HepG2 (cell line): ENCODE measurements at regions not wholly inside any gene's neighbourhood (a gene's known extent, or its start where the extent isn't known, plus 50 kb on each side); places are given as distances from the start of the nearest gene placed in this dataset.

Experiments
- BHLHE40 ChIP-seq: IDR thresholded peaks from 2 replicates; pipeline ENCODE4 v1.6.1; 2011; ENCODE audit warnings: low read length, improper control_type of control experiment
- FOXM1 ChIP-seq: sonication (generic); formaldehyde crosslinking; IDR thresholded peaks from 2 replicates; pipeline ENCODE4 v1.5.0; 2020; ENCODE audit warnings: missing genetic modification reagents
- HMG20A ChIP-seq: IDR thresholded peaks from 2 replicates; pipeline ENCODE4 v1.6.1; 2016; ENCODE audit warnings: borderline replicate concordance
- HNRNPL ChIP-seq: fragments of 200-400 bp; formaldehyde crosslinking; IDR thresholded peaks from 2 replicates; pipeline ENCODE4 v1.6.1; 2017; ENCODE audit warnings: mild to moderate bottlenecking, low read depth, low read length
- JUNB ChIP-seq: sonication (generic); formaldehyde crosslinking; IDR thresholded peaks from 2 replicates; pipeline ENCODE4 v1.8.0; 2022; ENCODE audit warnings: missing genetic modification reagents, mild to moderate bottlenecking, borderline replicate concordance
- KDM2A ChIP-seq: sonication (generic); formaldehyde crosslinking; IDR thresholded peaks from 2 replicates; pipeline ENCODE4 v1.4.0; 2020; ENCODE audit warnings: low read depth, missing genetic modification reagents, borderline replicate concordance
- KLF11 ChIP-seq: IDR thresholded peaks from 2 replicates; pipeline ENCODE4 v1.6.1; 2016; ENCODE audit warnings: missing compliant biosample characterization
- MATR3 ChIP-seq: sonication (generic); formaldehyde crosslinking; IDR thresholded peaks from 2 replicates; pipeline ENCODE4 v1.4.0; 2020; ENCODE audit warnings: missing genetic modification reagents
- MAZ ChIP-seq, 2 experiments: sonication (generic) in 1 of 2; formaldehyde crosslinking in 1 of 2; IDR thresholded peaks; 2 replicates each; pipeline versions ENCODE4 v1.5.0 to v1.6.1; 2012 to 2020; ENCODE audit warnings: low read depth in 2 of 2, mild to moderate bottlenecking in 2 of 2, borderline replicate concordance in 1 of 2, improper control_type of control experiment in 1 of 2, low read length in 1 of 2, missing genetic modification reagents in 1 of 2, moderate library complexity in 1 of 2
- MXD4 ChIP-seq: IDR thresholded peaks from 2 replicates; pipeline ENCODE4 v1.6.1; 2016; ENCODE audit warnings: mild to moderate bottlenecking, missing biosample characterization, missing genetic modification reagents
- NCOR1 ChIP-seq: fragments of 200-600 bp; sonication (generic); IDR thresholded peaks from 2 replicates; pipeline ENCODE4 v1.7.0; 2017; ENCODE audit warnings: antibody characterized with exemption, low read length, borderline replicate concordance
- PCBP2 ChIP-seq: fragments of 200-400 bp; formaldehyde crosslinking; optimal IDR thresholded peaks from 2 replicates; pipeline ENCODE3; 2018; ENCODE audit warnings: low read length, low read depth; ENCODE audit not compliant: poor library complexity, severe bottlenecking
- RFX1 ChIP-seq: fragments of 450-650 bp; IDR thresholded peaks from 2 replicates; pipeline ENCODE4 v1.6.1; 2017
- RORA ChIP-seq: sonication (generic); formaldehyde crosslinking; IDR thresholded peaks from 2 replicates; pipeline ENCODE4 v1.5.0; 2020; ENCODE audit warnings: mild to moderate bottlenecking, missing genetic modification reagents, moderate library complexity
- SPEN ChIP-seq: sonication (generic); formaldehyde crosslinking; IDR thresholded peaks from 2 replicates; pipeline ENCODE4 v1.5.1; 2020; ENCODE audit warnings: low read depth, mild to moderate bottlenecking, missing genetic modification reagents
- TGIF2 ChIP-seq: IDR thresholded peaks from 2 replicates; pipeline ENCODE4 v1.6.1; 2016; ENCODE audit warnings: control low read depth, missing compliant biosample characterization
- YEATS4 ChIP-seq: sonication (generic); formaldehyde crosslinking; IDR thresholded peaks from 2 replicates; pipeline ENCODE4 v1.4.0; 2020; ENCODE audit warnings: missing genetic modification reagents, borderline replicate concordance
- ZNF263 ChIP-seq: sonication (generic); formaldehyde crosslinking; IDR thresholded peaks from 2 replicates; pipeline ENCODE4 v1.4.0; 2020; ENCODE audit warnings: missing genetic modification reagents
- ZNF496 ChIP-seq: sonication (generic); formaldehyde crosslinking; IDR thresholded peaks from 2 replicates; pipeline ENCODE4 v1.8.1; 2023; ENCODE audit warnings: mild to moderate bottlenecking, moderate library complexity, missing genetic modification reagents; ENCODE audit not compliant: insufficient replicate concordance
- ZNF549 ChIP-seq: sonication (generic); formaldehyde crosslinking; IDR thresholded peaks from 2 replicates; pipeline ENCODE4 v1.5.0; 2020; ENCODE audit warnings: missing genetic modification reagents
- ZNF562 ChIP-seq: sonication (generic); formaldehyde crosslinking; IDR thresholded peaks from 2 replicates; pipeline ENCODE4 v1.8.0; 2022; ENCODE audit warnings: missing genetic modification reagents, borderline replicate concordance
- ZNF607 ChIP-seq: sonication (generic); formaldehyde crosslinking; IDR thresholded peaks from 2 replicates; pipeline ENCODE4 v1.5.1; 2020; ENCODE audit warnings: missing genetic modification reagents, mild to moderate bottlenecking, borderline replicate concordance
- ZNF710 ChIP-seq: sonication (generic); formaldehyde crosslinking; IDR thresholded peaks from 2 replicates; pipeline ENCODE4 v1.5.0; 2020; ENCODE audit warnings: mild to moderate bottlenecking, missing genetic modification reagents, borderline replicate concordance
- TF ChIP-seq, protein P1 (sequence below): sonication (generic); formaldehyde crosslinking; IDR thresholded peaks from 2 replicates; pipeline ENCODE4 v1.5.0; 2020; ENCODE audit warnings: missing genetic modification reagents
- TF ChIP-seq, protein P2 (sequence below), 2 experiments: IDR thresholded peaks; 2 replicates each; pipeline ENCODE4 v1.6.1; 2011 to 2012; ENCODE audit warnings: low read length in 2 of 2, borderline replicate concordance in 1 of 2, low read depth in 1 of 2, mild to moderate bottlenecking in 1 of 2, moderate library complexity in 1 of 2

GRCh38 chr6:139480356-139481165 is 106.1 kb upstream of the CITED2 start (continued):
- TF ChIP-seq TGIF2 (no peak), KLF11 (CRISPR knock-in tag) (no peak), YEATS4 (peak; percentile 82), ZNF496 (CRISPR knock-in tag) (no peak), RFX1 (no peak), MATR3 (CRISPR knock-in tag) (no peak), ZNF710 (CRISPR knock-in tag) (peak; percentile 90), ZNF607 (CRISPR knock-in tag) (no peak), ZNF263 (CRISPR knock-in tag) (no peak), FOXM1 (no peak), HNRNPL (no peak), BHLHE40 (no peak), PCBP2 (no peak), ZNF549 (CRISPR knock-in tag) (no peak), SPEN (CRISPR knock-in tag) (peak; percentile 53; the same call in 1 of the 2 replicates), ZNF562 (CRISPR knock-in tag) (no peak), MAZ (IDR thresholded peaks at IDR 0.05; ENCODE audit: borderline replicate concordance, low read depth, low read length) (no peak), MAZ (CRISPR knock-in tag; IDR thresholded peaks at IDR 0.05; ENCODE audit: low read depth) (peak; percentile 63), KDM2A (CRISPR knock-in tag) (peak; percentile 70), JUNB (CRISPR knock-in tag) (no peak), MXD4 (CRISPR knock-in tag) (no peak), RORA (no peak), HMG20A (CRISPR knock-in tag) (peak; percentile 99), NCOR1 (peak; percentile 90; the same call in 1 of the 2 replicates)
- TF ChIP-seq, protein P1, sequence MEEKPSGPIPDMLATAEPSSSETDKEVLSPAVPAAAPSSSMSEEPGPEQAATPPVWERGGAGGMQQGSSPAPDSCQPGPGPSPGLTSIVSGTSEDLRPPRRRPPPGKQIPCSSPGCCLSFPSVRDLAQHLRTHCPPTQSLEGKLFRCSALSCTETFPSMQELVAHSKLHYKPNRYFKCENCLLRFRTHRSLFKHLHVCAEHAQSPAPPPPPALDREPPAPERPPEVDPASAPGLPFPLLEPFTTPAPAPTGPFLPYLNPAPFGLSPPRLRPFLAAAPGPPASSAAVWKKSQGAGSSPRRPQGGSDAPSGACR (CRISPR knock-in tag) = peak; percentile 92; the same call in 1 of the 2 replicates
- TF ChIP-seq, protein P2, sequence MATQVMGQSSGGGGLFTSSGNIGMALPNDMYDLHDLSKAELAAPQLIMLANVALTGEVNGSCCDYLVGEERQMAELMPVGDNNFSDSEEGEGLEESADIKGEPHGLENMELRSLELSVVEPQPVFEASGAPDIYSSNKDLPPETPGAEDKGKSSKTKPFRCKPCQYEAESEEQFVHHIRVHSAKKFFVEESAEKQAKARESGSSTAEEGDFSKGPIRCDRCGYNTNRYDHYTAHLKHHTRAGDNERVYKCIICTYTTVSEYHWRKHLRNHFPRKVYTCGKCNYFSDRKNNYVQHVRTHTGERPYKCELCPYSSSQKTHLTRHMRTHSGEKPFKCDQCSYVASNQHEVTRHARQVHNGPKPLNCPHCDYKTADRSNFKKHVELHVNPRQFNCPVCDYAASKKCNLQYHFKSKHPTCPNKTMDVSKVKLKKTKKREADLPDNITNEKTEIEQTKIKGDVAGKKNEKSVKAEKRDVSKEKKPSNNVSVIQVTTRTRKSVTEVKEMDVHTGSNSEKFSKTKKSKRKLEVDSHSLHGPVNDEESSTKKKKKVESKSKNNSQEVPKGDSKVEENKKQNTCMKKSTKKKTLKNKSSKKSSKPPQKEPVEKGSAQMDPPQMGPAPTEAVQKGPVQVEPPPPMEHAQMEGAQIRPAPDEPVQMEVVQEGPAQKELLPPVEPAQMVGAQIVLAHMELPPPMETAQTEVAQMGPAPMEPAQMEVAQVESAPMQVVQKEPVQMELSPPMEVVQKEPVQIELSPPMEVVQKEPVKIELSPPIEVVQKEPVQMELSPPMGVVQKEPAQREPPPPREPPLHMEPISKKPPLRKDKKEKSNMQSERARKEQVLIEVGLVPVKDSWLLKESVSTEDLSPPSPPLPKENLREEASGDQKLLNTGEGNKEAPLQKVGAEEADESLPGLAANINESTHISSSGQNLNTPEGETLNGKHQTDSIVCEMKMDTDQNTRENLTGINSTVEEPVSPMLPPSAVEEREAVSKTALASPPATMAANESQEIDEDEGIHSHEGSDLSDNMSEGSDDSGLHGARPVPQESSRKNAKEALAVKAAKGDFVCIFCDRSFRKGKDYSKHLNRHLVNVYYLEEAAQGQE (IDR thresholded peaks at IDR 0.05; ENCODE audit: borderline replicate concordance in 1 of 2, low read depth in 1 of 2, low read length in 2 of 2) = no peak
